Retina (tissue), 1 donor: ENCODE measurements at regions not wholly inside any gene's neighbourhood (a gene's known extent, or its start where the extent isn't known, plus 50 kb on each side); places are given as distances from the start of the nearest gene placed in this dataset.

Experiments used
- DNase-seq: peaks from one replicate; pipeline ENCODE4 v3.0.0-alpha.2; 2016

DNA sequence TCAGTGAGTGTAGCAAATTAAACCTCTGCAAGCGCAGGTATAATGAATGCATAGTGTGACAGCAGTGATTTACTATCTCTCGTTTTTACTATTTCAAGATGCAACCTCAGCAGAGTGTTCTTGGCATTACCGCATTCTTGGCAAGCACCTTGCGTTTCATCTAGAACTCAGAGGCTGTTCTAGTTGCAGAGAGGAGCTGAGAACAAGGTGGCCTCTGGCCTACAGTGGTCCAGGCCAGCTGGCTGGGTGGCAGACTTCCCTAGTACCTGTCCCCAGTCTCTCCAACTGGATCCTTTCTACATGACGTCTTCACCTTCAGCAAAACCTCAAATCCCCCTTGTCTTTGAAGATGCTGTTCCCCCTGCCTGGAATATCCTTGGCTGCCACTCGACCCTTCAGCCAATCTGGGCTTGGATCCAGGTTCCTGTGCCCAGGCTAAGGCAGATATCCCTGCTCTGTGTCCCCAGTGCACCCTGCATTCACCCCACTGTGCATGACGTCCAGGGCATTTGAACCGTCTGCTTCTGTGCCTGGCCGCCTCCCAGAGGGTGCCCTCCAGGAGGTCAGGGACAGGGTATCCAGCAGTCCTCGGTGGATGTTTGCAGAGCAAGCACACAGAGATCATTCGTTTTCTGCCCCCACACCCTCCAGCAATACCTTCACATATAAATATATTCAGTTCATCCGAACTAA is 120.4 kb upstream of the CPEB4 start:
- no peak for DNase-seq

DNA sequence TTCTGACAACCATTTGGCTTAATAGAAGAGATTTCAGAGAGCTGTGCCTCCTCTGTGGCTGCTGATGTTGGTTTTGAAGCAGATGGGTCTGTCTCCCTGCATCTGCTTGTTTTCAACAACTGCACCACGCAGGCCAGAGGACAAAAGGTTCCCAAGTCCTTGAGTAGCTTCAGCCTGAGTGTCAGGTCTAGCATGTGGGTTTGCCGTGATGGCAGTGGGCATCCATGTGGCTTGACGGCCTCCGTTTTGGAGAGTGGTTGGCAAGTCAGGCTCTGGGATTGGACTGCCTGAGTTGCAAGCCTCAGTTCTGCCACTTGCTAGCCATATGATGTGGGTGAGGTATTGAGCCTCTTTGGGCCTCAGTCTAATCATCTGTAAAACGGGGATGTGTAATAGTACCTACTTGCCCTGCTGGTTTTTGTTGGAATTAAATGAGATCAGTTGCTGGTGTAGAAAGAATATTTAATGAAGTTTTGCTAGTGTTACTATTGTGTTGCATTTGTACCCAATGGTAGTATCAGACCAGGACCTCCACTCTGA is 119.8 kb upstream of the CPEB4 start:
- DNase-seq, result no peak

DNA sequence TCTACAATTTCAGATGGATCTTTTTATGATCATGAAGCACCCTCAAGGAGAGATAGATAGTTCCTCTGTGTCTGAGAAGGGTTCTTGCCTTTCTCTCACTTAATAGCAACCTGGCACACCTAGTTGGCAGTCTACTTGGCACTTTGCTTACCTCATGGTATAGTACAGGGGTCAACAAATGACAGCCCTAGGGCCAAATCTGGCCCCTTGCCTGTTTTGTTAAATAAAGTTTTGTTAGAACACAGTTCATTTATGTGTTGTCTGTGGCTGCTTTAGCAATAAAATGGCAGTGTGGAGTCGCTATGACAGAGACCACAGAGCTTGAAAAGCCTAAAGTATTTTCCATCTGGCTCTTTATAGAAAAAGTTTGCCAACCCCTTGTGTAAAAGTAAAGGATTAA is 119.3 kb upstream of the CPEB4 start:
- DNase-seq, result no peak

DNA sequence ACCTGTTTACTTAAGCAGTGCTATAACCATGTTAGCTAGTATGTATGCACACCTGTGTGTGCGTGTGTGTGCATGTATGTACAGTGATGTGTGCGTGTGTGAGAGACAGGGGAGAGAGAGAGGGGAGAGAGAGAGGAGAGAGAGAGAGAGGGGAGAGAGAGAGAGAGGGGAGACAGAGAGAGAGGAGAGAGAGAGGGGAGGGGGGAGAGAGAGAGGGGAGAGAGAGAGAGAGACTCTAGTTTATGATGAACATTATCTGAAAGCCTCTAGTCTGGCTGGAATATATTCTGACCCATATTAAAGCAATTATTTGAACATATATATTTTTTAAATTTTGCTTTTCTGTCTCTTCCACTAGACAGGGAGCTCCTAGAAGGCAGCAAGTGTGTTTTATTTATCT is 117.5 kb upstream of the CPEB4 start:
- DNase-seq, result no peak

DNA sequence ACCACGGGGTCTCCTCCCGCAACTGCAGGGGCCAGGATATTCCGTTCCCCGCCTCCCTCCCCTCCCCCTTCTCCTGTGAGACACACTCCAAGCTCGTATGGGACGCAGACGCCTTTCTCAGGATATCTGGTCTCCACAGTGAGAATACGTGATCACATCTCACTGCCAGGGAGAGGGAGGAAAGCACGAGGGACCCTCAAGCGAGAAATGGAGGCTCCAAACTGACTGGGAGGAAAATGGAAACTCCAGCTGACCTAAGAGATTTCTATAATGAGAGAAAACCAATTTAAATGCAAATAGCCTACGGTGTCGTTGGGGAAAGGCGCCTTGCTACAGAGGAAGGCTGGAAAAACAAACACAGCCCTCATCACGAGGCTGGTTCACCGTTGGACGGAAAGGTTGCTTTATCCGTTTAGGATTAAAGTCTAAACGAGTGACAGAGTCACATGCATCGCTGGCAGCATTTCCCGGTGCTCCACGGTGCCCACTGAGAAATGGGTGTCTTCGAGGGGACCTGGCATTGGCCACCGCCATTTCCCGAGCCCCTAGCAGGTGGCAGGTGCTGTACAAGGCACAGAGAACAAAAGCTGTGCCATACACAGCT is 116.9 kb upstream of the CPEB4 start:
- peak; percentile 42 for DNase-seq

DNA sequence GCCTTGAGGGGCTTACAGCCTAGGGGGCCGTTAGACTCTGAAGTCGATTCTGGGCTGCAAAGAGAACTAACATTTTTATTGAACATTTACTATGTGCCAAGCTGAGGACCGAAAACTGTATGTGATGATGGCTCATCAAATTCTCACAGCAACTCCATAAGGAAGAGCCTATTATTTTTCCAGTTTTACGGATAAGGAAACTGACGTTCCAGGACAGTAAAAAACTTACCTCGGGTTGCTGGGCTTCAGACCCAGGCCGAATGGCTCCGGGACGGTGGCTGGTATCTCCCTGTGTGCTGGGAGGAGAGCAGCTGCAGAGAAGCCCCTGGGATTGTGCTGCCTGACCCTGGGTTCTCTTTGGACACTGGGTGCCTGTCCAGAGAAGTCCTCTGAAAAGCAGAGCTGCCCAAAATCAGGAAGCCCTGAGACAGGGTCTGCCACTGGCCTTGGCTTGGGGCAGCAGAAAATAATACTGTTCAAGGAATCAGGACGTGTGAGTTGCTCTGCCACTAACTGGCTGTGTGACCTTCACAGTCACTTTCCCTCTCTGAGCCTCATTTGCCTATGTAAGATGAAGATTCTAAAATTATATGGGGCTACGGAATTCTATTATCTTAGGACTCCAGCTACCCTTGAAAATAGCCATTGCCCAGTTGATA is 116.3 kb upstream of the CPEB4 start:
- no peak for DNase-seq

DNA sequence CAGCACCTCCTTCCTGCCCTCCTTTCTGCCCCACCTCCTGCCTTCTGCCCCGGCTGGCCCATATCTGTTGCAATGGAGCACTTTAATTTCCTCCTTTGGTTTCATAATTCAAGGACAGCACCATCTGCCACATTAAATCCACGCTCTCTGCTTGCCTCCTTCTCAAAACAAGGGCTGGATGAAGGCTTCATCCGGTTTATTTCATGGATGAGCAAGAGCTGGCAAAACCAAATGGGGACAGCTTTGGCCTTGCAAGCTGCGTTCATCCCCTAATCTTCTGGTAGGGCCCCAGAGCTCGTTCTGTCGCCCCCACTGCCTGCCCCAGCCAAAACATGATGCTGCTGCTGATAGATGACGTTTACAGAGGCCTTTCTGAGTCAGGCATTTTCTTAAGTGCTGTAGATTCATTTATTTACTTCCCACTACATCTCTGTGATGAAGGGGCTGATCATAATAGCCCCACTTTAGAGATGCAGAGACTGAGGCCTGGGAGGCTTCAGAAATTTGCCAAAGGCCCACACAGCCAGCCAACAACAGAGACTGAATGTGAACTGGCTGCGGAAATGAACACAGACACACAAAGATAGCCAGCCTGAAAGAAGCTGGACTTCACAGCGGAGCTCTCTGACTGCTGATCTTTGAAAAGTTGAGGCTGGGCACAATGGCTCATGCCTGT is 115.6 kb upstream of the CPEB4 start:
- no peak for DNase-seq

DNA sequence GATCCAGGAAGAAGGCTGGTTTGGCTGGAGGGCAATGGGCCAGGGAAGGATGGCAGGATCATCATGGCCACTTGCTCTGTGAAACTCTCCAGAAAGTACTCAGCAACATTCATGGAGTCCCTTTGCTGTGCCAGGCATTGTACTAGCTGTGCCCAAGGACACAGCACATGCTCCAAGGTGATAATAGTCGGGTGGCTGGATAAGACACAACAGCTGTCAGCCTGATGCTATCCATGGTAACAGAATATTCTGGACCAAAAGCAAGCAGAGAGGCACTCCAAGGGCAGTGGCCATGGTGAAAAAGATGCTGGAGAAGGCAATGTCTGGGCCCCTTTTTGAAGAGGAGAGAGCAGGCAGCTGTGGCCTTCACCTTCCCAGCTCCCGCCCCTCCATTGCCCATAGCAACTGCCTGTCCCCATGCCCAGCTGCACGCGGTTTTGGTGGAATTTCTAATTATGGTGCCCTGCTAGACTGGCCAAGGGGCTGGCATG is 113.8 kb upstream of the CPEB4 start:
- no peak for DNase-seq

DNA sequence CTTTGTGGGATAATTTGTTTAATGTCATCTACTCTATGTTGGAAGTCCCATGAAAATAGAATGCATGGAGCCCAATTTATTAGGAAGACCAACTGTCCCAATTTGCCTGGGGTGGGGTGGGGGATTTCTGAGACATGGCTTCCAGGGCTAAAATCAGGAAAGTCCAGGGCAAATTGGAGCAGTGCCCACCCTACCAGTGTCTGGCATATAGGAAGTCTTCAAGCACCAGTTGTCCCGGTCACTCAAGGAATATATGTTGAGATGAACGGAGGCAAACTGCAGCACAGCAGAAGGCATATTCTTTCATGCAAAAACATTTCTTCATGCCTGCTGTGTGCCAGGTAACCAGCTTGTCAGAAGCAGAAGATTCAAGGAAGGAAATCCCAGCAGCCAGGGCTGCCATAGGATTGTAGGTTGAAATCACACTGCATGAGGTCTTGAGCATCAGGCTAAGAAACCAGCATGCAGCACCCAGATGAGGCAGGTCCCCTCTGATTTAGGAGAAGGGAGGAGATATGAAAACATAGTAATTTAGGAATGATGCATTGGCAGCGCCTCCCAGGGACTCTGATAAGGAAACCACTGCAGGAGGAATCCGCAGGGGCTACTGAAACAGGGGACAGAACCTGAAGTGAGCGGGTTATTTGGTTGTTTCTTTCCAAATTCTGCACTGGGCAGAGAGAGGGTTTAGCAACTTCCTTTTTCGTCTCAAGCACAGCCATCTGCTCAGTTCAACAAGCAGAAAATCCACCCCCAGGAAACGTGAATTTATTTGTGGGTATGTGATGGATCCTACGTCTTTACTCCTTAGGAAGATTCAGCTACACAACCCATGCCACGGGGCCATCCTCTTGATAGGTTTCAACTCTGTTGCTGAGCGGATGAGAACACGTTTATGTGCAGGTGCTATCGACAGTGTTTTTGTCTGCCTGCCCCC is 112.6 kb upstream of the CPEB4 start:
- DNase-seq, result no peak

DNA sequence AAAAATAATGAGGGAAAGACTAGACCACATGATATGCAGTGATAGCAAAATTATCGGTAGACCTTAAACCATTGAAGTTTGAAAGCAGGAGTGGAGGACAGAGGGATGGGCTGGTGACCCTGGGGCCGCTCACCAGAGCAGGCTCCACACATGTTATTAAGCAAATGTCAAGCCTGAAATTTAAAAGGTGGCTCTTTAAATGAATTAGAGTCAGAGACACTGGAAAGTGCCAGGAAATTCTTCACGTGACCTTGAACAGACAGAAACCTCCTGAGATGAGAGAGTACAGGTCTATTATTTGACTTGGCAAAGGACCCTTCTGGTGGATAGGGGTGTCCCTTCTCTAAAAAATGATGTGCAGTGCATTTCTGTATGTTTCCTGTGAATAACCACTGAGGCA is 111.0 kb upstream of the CPEB4 start:
- no peak for DNase-seq

DNA sequence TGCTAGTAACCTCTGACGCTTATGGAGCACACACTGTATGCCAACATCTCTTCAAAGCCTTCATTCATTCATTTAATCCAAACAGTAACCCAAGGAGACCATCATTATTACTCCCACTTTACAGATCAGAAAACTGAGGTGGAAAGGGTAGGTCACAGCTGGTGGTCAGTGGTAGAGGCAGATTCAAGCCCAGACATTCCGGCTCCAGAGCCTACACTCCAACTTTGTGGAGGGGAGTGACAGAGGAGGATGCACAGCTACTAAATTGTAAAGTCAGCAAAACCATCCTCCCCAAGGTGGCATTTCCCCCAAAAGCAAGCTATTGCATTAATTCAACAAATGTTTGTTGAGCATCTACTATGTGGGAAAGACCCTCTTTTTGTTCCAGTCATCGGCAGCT is 110.5 kb upstream of the CPEB4 start:
- DNase-seq, result no peak

DNA sequence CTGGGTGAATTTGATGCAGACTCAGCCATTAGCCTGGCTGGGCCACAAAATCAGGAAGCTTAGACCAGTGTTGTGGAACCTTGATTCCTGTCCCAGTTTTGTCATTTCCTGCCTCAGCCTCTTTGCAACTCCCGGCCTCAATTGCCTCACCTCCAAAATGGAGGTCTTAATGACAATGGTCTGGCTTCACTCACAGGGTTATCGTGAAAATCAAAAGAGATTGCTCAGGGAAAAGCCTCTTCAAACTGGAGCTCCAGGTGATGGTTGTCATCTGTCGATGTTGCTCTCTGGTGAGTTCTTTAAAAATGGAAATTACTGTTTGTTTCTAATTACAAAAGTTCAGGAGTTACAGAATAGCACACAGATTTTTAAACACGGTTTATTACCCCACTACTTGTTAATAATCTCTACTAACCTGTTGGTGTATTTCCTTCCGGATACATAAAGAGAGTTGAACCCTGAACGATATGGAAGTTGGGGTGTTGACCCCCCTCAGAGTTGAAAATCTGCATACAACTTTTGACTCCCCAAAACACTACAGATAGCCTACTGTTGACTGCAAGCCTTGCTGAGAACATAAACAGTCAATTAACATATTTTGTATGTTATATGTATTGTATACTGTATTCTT is 109.9 kb upstream of the CPEB4 start:
- DNase-seq, result no peak

DNA sequence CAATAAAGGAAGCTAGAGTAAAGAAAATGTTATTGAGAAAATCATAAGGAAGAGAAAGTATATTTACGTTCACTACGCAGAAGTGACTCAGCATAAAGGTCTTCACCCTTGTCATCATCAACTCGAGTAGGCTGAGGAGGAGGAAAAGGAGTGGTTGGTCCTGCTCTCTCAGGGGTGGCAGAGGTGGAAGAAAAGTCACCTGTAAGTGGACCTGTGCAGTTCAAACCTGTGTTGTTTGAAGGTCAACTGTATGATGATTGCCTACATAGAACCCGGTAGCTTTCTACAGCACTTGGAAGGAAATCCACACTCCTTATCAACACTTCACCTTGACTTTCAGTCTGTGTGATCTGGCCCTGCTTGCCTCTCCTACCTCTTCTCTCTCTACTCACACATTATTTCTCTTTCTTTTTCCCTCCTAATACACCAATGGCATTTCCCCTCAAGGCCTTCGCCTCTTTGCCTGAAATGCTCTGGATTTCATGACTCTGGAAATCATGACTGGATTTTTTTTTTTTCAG is 109.3 kb upstream of the CPEB4 start:
- DNase-seq, result no peak

DNA sequence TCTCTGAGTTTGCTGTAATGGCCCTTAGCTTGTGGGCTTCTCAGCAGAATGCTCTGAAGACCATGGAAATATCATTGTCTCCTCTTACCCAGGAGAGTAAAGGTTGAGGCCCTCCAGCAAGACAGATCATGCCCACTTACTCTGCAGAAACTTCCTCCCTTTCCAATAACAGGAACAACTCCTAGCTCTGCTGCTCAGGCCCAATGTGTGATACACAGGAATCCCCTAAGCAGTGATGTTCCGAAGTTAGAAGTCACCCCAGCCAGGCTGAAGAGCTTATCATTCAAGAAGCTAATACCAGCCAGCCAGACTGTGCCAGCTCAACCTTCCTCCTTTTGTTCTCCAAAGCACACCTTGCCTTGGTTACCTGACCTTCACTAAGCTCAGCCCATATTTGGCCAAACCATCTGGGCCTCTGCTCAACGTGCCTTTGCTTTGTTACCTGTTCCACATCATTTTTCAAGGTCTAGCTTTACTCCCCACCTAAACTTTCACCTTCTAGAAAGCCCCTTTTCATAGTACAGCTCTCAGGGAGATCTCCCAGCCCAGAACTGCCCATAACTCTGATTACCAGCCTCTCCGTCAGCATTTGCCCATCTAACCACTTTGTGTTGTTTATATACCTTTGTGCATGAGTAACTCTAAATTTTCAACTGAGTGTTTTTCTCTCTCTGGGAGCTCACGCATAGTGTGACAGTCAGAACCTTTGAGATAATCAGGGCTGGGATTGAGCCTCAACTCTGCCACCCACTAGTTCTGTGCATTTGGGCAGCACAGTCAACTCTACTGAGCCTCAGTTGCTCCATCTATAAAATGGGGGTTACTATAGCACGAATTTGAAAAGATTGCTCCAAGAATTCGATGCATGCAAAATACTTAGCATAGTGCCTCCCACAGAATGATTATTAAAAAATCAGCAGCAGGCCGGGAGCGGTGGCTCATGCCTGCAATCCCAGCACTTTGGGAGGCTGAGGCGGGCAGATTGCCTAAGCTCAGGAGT is 107.6 kb upstream of the CPEB4 start:
- DNase-seq, result no peak

DNA sequence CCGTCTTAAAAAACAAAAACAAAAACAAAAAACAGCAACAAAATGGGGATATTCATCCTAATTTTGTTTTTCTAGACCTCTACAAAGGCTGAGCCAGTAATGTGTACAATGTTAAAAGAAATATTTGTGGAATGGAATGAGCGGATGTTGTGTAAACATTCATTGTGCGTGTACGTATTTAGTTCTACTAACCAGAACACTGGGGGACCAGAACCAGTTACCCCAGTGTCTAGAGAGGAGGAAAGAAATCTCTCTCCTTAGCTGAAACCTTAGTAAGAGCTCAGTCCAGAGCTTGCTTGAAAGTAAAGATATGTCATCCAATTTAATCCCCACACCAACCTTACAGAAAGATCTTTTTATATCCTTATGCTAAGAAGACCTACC is 106.7 kb upstream of the CPEB4 start:
- DNase-seq, result no peak

DNA sequence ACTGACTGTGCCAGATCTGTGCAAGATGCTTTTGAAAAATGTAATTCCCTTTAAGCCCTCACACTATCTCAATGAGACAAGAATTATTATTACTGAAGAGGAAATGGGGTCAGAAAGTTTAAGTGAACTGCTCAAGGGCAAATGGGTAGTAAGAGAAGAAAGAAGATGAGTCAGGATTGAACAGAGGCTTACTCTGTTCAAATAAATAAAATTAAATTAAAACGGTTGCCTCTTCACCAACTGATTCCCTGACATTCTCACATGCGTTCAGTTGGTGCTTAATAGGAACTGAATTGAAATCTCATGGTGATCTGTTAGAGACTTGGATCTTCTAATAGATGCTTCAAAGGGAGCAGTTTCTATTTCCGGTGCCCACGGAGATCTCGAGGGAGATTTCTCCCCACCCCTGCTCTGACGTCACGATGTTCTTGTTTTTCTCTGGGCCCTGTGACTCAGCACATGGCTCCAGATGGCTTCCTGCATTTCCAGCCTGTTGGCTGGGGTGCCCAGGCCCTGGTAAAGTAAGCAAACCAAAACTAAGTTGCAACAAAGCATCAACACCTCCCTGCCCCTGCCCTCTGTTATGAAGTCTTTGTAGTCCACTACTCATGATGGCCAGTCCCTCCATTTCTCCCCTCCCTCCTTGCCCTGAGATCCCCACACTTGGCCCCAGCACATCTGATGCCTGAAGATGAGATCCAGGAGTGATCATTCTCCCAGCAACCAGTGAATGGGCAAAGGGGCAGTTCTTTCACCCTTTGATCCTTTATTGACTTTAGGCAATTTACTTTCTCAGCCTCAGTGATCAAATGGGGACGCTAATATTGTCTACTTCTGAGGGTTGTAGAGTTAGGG is 106.1 kb upstream of the CPEB4 start:
- no peak for DNase-seq

DNA sequence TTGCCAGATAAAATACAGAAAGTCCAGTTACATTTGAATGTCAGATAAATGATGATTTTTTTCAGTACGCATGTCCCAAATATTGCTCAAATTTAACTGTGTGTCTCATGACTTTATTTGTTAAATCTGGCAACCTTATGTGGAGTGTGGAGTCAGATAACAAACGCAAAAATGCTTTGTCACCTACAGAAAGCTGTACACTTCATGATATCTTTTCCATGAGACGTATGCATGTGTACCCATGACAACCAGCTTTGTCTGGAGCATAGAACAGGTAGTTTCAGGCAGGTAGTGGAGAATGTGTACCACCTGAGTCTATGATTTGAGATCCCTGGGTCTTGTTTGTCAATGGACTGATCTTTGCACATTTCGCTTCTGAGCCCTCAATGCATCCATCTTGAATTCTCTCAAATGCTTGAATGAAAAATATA is 105.5 kb upstream of the CPEB4 start:
- no peak for DNase-seq

DNA sequence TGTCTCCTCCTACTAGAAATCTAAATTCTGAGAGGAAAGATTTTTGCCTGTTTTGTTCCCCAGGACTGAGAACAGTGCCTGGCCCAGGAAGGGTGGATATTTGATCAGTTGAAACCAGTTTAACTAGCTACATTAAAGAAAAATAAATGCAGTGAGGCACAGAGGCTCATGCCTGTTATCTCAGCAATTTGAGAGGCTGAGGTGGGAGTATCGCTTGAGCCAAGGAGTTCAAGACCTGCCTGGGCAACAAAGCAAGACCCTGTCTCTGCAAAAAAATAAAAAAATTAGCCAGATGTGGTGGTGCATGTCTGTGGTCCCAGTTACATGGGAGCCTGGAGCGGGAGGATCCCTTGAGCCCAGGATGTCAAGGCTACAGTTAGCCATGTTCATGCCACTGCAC is 104.8 kb upstream of the CPEB4 start:
- no peak for DNase-seq

DNA sequence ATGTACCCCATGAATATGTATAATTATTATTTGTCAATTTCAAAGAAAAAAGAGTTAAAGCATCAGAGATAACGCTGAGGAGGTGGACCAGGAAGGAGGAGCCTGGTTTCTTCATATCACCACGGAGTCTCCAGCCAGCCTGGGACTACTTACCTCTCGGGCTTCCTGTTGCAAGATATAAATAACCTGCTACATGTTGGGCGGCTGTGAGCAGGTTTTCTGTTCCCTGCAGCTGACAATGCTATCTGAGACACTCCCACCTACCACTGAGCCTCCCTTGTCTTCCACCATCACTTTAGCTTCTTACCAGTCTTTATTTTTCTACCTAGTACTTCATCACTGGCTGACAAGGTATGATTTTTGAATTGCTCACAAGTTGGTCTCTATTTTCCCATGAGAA is 102.7 kb upstream of the CPEB4 start:
- no peak for DNase-seq
